GM18909 (cell line): ENCODE measurements at regions not wholly inside any gene's neighbourhood (a gene's known extent, or its start where the extent isn't known, plus 50 kb on each side); places are given as distances from the start of the nearest gene placed in this dataset.
"Not testable (repeated sequence)": the region's sequence is repeated elsewhere in the genome, so short reads cannot be mapped to it uniquely, and the experiment has no call there.

Source experiments
- ATAC-seq: cut with Tn5 transposase; IDR thresholded peaks from one replicate; pipeline ENCODE4 v1.9.1; 2021; ENCODE audit warnings: mild to moderate bottlenecking; ENCODE audit not compliant: unreplicated experiment, poor library complexity

- ATAC-seq = no peak
Measured at GRCh38 chr2:153532140-153532539, 53.6 kb upstream of the RPRM start.

- not testable (repeated sequence) for ATAC-seq
Measured at GRCh38 chr2:153533803-153534202, 55.2 kb upstream of the RPRM start.

- not testable (repeated sequence) for ATAC-seq
Measured at GRCh38 chr2:153534590-153534989, 56.0 kb upstream of the RPRM start.

DNA sequence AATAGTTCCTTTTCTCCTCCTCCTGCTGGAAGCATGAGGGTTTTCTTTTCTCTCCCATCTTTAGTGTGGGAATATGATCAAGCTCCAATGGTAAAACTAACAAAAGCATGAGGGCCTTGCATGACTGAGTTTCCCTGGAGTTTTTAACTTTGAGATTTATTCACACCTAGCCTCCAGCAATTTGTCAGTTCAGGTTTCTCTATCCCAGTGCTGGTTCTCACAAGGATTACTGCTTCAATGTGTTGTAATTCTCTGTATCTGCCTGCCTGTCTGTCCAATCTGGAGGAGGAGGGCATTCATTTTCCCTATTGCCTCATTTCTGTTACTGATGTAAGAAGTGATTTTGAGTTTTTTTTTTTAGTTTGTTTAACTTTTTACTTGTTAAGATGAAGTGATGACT lies 57.6 kb upstream of the RPRM start:
- ATAC-seq = no peak

- ATAC-seq = not testable (repeated sequence)
Measured at GRCh38 chr2:153538102-153538501, 59.5 kb upstream of the RPRM start.

DNA sequence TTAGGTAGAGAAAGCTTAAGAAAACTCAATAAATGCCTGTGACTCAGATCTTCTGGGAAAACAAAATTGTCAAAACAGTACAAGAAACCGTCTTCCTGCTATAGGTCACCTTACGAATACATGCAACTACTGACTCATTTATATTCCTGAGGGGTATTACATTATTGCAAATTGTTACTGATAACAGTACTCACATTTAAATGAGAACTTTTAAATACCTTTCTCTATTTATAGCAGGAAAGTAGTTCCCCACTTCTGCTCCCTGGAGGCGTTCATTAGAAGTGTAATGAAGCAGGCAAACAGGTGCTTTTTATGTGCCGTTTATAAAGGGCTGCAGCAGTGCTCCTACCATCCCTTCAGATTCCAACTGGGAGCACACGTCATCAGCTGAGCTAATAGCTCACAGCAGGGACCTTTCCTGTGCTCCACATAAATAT lies 65.1 kb upstream of the RPRM start:
- ATAC-seq = peak; percentile 55

DNA sequence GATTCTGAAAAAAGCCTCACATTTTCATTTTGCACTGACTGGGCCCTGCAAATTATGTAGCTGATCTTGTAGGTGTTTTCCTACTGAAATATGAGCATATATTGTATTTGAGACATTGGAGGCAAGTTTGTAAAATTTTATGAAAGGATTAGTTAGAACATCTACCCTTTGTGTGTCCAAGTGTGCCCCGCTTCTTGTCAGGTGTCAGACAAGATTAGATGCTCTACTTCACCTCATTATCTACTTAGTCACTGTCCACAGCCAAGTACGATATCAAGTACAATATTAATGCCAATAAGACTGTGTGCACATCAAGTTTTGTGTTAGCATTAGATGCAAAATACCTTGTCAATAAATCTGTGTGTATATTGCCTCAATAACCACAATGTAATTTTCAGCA lies 67.8 kb upstream of the RPRM start:
- no peak for ATAC-seq

GRCh38 chr2:153548536-153548935 lies 70.0 kb upstream of the RPRM start:
- ATAC-seq = no peak

DNA sequence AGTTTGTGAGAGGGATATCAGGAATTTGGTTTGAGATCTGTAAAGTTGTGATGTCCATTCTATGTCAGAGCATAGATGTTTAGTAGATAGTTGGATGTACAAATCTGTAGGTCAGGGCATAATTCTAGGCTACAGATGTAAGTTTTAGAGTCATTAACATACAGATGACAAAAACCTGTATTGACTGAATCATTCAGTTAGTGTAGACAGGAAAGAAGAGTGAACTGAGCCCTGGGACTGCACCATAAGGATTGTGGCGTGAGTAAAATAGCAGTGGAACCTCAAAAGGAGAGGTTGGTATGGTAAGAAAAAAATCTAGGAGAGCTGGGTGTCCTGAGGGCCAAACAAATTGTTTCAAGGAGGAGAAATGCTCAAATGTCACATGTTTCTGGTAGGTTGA lies 73.1 kb upstream of the RPRM start:
- ATAC-seq = no peak

DNA sequence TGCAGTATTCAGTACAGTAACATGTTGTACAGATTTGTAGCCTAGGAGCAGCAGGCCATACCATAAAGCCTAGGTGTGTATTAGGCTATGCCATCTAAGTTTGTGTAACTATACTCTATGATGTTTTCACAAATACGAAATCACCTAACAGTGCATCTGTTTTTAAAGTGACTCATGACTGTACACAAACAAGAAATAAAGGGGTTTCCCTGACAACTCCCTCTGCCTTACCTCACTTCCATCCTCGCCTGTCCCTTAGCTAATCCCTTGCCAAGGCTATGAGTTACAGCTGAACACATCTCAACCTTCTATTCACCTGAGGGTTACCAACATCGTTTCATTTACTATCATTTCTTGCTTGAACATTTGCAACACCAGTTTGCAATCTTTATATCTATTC lies 78.6 kb upstream of the RPRM start:
- no peak for ATAC-seq

GRCh38 chr2:153557714-153558113 lies 79.2 kb upstream of the RPRM start:
- ATAC-seq = no peak

DNA sequence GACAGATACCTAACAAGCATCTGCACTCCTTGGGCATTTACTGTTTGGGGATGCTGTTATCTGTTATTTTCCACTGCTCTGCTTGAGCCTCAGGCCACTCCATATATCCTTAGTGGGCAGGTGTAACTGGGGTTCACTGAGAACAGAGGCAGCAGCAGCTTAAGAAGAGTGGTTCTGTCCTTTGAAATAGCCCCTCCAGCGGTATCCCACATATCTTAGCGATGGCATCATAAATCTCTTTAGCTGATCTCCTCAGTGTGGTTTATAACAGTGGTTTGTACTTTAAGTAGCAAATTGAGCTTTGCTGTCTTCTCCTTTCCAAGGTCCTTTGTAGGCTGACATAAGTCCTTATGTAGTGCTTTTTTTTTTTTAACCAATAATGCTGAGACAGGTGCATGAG lies 79.7 kb upstream of the RPRM start:
- ATAC-seq = no peak

GRCh38 chr2:153567367-153567766 lies 88.8 kb upstream of the RPRM start:
- no peak for ATAC-seq

GRCh38 chr2:153568105-153568504 lies 89.5 kb upstream of the RPRM start:
- ATAC-seq = no peak

- ATAC-seq = no peak
Measured at GRCh38 chr2:153575171-153575853, 96.8 kb upstream of the RPRM start.

DNA sequence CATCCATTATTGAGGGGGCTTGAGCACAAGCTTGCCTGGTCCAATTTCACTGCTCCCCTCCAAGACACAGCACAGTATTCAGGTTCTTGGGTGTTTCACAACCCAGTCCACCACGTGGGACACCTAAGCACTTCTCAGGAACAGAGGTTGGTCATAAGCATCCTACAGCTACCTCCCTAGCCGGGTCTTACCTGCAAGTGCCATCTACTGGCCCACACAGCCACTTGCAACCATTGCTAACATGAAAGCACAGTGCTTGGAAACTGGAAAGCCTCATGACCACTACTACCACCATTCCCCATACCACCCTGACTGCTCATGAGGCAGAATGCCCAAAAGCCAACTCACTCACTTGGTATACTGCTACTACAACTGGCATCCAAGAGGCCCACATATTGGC lies 105.7 kb upstream of the RPRM start:
- ATAC-seq = no peak

GRCh38 chr2:153588408-153588807 lies 109.8 kb upstream of the RPRM start:
- no peak for ATAC-seq

DNA sequence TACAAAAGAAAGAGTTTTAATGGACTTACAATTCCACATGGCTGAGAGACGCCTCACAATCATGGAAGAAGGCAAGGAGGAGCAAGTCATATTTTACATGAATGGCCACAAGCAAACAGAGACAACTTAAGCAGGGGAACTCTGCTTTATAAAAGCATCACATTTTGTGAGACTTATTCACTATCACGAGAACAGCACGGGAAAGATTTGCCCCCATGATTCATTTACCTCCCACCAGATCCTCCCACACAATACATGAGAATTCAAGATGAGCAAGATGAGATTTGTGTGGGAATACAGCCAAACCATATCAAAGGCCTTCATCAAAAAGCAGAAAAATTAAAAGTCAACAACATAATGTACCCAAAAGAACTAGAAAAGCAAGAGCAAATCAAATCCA lies 111.0 kb upstream of the RPRM start:
- no peak for ATAC-seq

DNA sequence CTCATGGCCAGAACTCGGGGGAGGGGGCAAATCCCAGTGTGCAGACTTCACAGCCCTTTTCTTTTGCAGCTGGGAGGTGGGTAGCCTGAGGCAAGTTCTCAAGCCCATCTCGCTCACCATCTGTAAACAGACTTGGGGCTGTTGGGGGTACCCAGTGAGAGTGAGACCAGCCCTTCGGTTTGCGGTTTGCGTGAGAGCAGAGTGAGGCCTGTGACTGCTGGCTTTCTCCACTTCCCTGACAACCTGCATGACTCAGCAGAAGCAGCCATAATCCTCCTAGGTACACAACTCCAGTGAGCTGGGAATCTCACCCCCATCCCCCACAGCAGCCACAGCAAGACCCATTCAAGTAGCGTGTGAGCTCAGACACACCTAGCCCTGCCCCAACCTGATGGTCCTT lies 114.5 kb upstream of the RPRM start:
- not testable (repeated sequence) for ATAC-seq

GRCh38 chr2:153595939-153596338 lies 117.4 kb upstream of the RPRM start:
- no peak for ATAC-seq

- ATAC-seq = no peak
Measured at GRCh38 chr2:153601812-153602211, 123.2 kb upstream of the RPRM start.

- no peak for ATAC-seq
Measured at GRCh38 chr2:153604133-153604532, 125.6 kb upstream of the RPRM start.

GRCh38 chr2:153606623-153607022 lies 128.1 kb upstream of the RPRM start:
- ATAC-seq = no peak
